Epidermal melanocyte (primary cell): ENCODE measurements at regions not wholly inside any gene's neighbourhood (a gene's known extent, or its start where the extent isn't known, plus 50 kb on each side); places are given as distances from the start of the nearest gene placed in this dataset.
A peak's percentile ranks its signal among the peaks of the same experiment; 100 is the strongest.
"Not testable (repeated sequence)": the region's sequence is repeated elsewhere in the genome, so short reads cannot be mapped to it uniquely, and the experiment has no call there.

Experiments used
- DNase-seq: peaks from one replicate; pipeline ENCODE4 v3.0.0; 2011; ENCODE audit warnings: low spot score; ENCODE audit not compliant: insufficient read length

DNA sequence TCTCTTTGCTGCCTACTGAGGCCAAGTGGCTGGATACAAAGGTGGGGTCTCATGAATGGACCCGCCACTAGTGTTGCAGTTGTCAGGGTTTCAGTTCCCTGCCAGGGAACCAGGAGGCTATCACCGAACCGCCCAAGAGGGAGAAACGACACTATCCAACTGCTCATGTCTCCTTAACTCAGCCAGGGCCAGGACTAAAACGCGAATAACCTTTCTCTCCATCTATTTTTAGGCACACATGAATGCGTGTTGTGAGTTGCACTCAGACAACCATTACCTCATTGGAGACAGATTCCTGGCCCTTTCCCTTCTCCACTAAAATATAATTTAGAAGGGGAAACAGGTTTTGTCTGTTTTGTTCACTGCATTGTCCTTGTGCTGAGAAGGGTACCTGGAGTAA lies 559.5 kb downstream of the SOCS6 start:
- DNase-seq = no peak

DNA sequence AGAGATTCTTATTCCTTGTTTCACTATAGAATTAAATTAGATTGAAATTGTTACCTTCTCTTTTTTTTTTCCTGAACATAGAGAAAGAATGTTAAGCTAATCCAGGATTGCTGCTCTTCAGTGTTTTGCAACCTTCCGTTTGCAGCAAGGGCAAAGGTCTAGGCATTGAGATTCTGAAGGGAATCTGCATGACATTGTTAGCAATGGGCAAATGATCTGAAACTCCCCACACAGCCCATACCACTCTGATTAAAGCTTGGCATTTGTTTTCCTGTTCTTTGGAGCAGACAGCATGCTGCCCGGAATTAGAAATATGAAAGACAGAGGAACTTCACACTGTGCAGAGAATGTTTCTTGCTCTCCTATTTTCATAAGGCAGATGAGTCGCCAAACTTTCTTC lies 551.8 kb downstream of the SOCS6 start:
- DNase-seq = no peak

DNA sequence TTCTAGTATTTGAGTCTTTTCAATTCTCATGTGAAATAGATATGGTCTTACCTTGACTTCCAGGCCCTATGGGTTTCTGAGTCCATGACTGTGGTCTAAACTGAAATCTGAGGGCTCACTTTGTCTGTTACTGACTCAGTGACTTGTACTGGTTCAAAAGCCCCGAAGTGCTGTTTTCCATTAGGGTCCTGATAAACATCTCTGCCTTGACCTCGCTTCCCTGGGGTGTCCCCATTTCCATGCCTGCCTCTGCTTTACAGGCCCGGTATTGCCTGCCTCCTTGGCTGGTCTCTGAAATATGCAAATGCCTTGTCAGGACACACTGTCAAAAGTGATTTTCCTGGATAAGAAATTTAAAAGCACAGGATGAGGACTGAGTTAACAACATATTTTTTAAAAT lies 538.8 kb downstream of the SOCS6 start:
- no peak for DNase-seq

DNA sequence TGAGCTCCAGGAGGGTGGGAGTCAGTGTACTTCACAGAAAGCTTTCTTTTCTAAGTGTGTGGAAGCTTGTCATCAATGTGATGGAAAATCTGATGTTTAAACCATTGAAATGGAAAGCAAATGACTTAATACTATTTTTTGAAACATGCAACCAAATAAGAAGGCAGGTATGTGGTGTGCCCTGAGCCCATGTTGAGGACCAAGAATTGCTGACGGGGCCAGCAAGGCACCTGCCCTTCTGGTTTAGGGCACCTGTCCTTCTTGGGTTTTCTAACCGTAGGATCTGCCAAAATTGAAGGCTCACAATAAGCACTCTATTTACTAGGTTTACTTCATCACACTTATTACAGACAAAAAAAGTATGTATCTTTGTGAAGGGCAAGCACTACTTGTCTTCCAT lies 537.7 kb downstream of the SOCS6 start:
- DNase-seq = no peak

DNA sequence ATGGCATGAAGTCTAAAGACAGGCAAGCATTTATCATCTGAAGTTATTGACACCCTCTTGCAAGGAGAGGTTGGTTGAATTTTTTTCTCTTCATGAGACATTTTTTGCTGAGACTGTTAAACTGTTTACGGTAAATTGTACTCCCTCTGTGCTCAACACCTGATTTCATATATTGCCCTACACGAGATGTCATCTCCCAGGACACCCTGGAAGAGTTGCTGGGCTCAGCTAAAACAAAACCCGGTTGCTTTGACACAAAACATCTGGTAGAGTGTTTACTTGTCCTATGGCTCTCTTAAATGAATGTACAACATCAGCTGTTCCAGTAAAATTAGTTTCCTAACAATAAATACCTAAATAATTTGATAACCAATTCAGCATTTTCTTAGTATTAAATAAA lies 533.8 kb downstream of the SOCS6 start:
- no peak for DNase-seq

DNA sequence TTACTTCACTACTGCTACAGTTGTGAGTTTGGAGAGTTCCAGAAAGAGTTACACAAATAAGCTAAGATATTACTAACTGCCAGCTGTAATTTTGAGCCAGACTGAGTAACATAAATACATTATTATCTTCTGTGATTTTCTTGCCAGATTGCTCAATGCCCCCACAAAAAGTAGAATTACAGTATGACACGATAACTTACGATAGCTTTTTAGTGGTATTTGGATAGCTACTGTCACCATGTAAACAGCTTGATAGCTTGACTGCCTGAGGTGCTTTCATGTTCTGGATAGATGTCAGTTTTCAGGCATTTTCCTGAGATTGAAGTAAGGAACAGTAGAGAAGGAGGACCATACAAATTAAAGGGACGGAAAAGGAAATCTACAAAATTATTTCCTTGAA lies 533.3 kb downstream of the SOCS6 start:
- DNase-seq = no peak

DNA sequence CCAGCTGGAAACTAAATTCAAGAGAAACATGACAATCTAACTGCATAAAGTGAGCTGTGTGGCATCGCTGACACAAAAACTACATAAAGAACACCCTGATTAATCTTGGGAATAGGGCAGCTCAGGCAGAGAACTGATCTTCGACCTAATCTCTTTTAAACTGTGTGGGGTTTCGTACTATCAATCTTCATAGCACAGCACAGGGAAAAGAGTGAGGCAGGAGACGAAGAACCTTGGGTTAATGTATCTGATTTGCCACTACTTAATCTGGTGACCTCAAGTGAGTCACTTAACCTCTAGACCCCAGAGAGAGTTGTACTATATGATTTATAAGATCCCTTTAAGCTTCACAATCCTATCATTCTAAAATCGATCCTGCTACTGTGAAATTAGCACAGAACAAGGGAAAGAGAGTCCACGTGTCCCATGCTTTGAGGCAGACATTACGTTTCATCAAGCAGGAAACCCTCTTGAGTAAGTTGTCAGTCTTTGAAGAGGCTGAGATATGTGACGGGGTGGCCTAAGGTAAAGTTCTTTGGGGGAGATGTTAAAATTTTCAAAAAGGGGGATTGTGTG lies 519.7 kb downstream of the SOCS6 start:
- DNase-seq = no peak

DNA sequence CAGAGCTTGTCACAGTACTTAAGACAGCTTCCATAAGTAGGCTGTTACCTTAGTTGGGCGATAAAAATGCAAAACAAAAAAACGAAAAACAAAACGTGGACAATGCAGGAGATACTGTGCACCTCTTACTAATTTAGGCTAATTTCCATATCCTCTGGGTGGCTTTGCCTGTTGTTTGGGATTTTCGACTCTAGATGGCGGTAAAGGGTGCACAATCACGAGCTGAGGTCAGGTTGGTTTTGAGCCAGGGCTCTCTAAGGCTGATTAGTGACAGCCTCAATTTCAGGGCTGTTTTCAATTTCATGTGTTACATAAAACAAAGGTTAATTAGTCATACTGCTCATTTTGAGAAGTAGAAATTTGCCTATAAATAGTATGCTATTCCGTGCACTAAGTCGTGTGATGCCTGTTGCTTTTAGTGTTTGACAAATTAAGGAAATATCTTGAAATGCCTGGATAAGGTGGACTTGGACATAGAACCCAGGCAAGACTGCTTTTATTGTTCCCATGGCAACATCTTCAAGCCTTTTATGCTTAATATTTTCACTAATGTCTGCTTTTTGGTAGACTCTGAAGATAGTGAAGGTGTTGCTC lies 493.1 kb downstream of the SOCS6 start:
- peak; percentile 34 for DNase-seq

DNA sequence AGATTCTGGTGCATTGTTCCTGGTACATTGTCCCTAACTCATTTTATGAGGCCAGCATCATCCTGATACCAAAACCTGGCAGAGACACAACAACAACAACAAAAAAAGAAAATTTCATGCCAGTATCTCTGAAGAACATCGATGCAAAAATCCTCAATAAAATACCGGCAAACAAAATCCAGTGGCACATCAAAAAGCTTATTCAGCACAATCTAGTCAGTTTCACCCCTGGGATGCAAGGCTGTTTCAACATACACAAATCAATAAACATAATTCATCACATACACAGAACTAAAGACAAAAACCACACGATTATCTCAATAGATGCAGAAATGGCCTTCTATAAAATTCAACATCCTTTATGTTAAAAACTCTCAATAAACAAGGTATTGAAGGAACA lies 477.4 kb downstream of the SOCS6 start:
- not testable (repeated sequence) for DNase-seq

DNA sequence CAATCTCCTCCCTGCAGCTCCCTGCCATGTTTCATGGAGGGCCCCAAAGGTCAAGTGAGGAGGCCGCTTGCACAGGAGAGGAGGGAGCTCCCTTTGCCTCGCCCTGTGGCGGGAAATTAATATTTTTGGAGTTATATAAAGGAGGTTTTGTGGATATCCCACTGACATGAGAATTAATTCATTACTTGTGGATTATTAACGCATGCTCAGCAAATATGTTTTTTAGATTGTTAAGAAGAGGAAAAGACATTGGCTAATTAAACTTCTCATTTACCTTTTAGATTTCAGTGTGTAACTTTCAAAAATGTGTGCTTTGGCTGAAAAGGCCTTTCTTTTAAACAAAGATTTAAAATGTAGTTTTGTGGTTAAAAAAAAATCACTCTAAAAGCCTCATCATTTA lies 474.0 kb downstream of the SOCS6 start:
- DNase-seq = no peak

DNA sequence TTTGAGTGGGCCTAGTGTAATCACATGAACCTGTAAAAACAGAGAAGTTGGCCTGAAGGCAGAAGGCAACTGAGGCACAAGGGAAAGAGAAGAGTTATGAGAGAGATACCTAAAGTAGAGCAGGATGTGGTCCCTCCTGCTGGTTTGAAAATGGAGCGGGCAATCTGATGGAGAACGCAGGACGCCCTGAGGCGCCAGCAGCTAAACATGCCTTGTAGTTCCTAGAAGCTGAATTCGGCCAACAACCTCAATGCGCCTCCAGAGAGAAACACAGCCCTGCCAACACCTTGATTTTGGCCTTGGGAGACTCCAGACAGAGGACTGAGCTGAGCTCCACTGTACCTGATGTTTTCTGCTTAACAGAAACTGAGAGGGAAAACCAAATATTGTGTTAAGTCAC lies 469.9 kb downstream of the SOCS6 start:
- DNase-seq = no peak

DNA sequence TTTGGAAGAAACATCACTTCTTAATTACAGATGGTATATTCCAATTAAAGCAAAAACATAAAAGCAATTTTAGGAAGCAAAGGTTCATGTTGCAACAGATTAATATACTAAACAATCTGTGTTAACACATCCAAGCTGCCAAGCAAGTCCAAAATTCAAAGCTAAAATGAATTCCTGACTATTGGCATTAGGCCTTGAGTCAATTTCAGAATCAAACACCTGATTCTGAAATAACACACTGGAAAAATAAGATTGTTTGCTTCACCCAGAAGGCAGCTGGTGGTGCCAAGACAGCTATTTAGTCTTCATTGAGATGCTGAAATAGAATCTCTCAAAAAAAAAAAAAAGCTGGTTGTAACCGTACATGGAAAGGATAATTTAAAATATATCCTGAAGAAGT lies 465.6 kb downstream of the SOCS6 start:
- DNase-seq = no peak

DNA sequence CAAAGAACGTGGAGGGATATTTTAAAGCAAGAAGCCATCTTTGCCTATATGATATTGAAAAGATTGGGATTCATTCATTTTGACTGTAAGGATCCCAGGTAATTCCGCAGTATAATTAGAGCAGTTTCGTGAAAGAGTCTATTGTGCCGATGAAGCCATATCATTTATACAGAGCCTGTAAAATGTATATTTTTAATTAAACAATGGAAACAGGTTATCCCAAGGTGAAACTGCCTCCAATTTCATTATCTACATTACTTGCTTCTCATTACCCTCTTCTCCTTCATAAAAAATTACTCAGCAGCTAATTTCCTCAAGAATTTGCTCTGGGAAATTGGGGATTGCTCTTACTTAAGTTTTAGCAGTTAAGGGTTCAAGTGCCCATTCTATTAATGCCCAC lies 444.1 kb downstream of the SOCS6 start:
- no peak for DNase-seq

DNA sequence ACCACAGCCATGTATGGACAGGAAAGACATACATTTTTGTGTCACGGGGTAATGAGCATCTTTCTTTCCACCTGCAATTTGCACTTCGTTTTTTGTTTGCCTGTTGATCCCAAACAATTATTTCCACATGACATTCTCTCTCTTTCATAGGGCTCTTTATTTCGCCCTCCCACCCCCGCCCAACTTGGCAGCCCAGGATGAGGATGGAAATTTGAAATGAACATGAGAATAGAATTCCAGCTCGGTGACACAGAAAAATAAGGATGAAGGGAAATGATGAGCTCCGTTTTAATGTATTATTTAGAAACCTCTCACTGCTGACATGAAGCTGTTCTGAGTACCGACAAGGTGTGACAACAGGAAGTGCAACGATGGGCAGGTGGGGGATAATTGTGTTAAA lies 443.3 kb downstream of the SOCS6 start:
- no peak for DNase-seq

DNA sequence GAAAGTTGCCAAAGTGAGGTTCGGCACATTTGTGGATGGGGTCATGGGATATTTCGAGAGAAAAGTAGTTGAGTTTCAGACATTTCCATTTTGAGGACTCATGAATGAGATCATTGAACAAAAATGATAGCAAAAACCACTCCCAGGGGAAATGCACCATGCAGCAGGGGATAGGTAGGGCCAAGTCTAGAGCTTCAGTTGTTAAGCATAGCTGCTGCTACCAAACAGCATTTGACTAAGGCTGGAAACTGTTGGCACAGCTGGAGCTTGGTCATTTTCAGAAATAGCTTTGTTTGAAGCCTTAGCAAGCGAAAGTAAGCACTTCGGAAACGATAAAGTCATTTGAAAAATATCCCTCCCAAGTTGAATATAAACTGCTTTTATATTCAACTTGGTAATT lies 431.8 kb downstream of the SOCS6 start:
- no peak for DNase-seq

DNA sequence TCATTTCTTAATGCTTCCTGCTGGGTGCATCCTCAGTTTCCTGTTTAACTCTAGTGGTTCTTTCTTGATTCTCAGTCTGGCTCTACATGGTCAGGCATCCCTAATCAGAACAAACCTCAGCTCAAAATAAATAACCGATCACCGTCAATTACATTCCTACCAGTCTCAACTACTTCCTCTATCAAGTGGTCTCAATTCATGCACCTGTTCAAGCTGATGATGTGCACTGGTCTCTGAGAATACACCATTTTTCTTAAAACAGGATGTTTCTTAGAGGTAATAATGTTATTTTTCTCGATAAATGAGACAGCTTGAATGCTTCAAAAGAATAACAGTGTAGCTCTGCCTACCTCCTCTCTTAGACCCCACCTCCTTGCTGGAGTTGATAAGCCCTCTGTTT lies 420.9 kb downstream of the SOCS6 start:
- no peak for DNase-seq

DNA sequence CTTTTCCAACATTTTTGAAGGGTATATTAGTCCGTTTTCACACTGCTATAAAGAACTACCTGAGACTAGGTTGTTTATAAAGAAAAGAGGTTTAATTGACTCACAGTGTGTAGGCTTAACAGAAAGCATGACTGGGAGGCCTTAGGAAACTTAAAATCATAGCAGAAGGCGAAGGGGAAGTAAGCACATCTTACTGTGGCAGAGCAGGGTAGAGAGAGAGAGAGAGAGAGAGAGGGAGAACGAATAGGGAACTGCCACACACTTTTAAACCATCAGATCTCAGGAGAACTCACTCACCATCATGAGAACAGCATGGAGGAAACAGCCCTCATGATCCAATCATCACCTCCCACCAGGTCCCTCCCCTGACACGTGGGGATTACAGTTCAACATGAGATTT lies 420.3 kb downstream of the SOCS6 start:
- no peak for DNase-seq

DNA sequence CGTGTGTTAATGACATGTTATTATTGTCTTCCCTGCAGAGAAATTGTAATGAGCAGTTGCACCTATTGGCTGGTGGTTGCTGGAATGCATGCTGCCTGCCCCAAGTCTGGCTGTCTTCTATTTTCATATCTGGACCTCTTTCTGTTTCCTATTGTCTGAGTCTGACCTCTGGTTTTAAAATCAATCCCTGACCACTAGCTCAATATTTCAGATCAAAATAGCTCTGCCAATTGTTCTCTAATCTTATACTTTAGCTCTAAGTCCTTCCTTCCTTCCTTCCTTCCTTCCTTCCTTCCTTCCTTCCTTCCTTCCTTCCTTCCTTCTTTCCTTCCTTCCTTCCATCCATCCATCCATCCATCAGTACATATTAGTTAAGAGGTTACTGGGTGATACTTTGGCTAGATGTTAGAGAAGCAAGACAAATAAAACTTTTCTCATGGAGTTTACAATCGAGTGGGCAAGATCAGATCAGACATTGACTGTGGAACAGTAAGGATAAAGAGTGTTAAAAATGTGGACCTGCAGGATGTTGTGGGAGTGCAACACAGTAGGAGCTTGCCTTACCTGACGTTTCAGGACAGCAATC lies 417.1 kb downstream of the SOCS6 start:
- no peak for DNase-seq

DNA sequence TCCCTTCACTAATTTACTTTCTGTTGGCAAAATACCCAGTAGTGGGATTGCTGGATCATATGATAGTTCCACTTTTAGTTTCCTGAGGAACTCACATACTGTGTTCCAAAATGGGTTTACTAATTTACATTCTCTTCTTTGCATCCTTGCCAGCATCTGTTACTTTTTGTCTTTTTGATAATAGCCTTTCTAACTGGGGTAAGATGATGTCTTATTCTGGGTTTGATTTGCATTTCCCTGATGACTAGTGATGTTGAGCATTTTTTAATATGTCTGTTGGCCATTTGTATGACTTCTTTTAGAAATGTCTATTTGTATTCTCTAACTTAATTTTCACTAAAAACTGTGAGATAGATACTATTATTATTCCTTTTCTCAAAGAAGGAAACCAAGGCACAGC lies 411.7 kb downstream of the SOCS6 start:
- no peak for DNase-seq

DNA sequence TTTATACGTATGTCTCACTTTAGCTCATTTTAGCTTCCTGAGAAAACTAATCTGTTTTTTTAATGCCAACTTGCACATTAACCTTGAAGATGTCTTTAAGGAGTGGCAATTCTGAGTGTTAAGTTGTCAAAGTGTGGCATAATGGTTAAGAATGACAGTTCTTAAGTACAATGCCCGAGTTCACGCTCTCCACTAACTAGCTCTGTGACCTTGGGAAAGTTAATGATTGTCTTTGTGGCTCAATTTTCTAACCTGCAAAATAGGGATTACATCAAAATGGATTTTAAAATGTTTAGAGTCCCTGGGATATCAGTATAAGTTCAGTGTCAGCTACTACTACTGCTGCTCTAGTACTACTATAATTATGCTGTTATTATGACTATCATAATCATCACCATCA lies 409.7 kb downstream of the SOCS6 start:
- no peak for DNase-seq

DNA sequence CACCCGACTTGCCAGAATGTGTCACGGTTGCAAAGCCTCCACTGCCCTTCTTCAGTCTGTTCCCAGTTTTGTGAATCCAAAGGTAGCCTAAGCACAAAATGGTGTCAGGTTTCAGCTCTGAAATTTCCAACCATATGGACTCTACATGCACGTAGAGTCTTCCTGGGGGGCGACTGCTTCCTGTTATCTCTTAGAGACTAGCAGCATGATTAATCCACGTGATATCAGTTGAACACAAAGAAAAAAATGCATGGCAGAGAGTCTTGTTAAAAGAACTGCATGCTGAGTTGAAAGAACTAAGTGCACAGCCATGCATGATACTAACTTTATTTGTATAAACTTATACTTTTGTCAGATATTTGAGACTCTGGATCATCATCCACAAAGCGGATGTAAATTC lies 404.4 kb downstream of the SOCS6 start:
- DNase-seq = no peak

DNA sequence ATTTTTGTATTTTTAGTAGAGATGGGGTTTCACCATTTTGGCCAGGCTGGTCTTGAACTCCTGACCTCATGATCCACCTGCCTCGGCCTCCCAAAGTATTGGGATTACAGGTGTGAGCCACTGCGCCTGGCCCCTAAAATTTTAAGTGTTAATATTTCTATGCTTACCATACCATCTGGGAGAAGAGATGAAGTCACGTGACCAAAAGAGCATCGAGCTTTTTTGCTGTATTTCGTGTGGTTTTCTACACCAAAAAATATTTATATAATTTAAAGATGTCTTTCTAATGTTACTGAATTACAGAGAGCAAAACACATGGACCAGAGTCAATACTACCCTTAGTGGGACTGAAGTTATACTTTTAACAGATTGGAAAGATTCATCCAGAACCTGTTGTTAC lies 400.9 kb downstream of the SOCS6 start:
- not testable (repeated sequence) for DNase-seq

DNA sequence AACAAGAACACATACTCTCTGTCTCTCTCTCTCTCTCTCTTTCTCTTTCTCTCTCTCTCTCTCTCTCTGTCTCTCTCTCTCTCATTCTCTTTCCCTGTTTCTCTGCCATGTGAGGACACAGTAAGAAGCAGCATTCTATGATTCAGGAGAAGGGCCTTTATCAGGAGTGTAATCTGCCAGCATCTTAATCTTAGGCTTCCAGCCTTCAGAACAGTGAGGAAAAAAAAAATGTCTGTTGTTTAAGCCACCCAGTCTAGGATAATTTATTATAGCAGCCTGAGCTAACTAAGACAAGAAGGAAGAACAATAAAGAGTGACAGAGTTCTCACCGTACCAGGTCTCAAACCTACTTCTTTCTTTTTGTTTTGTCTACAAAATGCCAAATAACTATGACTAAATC lies 399.4 kb downstream of the SOCS6 start:
- no peak for DNase-seq

DNA sequence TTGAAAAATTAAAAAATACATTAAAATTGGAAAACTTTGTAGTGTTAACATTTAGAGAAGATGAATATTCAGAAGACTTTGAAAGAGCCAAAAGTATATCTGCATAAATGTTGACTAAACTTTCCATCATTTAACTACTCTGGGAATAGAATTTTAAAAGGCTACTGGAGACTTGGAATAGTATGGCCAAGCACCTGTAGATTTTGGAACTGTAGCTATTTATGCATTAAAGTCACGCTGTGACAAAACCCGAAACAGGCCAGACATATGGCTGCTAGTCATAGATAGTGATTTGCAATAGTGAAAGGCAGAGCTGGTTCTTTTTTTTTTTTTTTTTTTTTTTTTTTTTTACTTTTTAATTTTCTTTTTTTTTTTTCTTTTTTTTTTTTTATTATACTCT lies 396.0 kb downstream of the SOCS6 start:
- no peak for DNase-seq
